GM12892 (cell line): ENCODE measurements at regions not wholly inside any gene's neighbourhood (a gene's known extent, or its start where the extent isn't known, plus 50 kb on each side); places are given as distances from the start of the nearest gene placed in this dataset.

Experiments used
- POLR2A ChIP-seq: IDR thresholded peaks from 2 replicates; pipeline ENCODE4 v1.6.1; 2011; ENCODE audit warnings: low read depth, low read length, control low read depth
- POLR2AphosphoS5 ChIP-seq: IDR thresholded peaks from 2 replicates; pipeline ENCODE4 v1.6.1; 2011; ENCODE audit warnings: low read depth, low read length, control low read depth

DNA sequence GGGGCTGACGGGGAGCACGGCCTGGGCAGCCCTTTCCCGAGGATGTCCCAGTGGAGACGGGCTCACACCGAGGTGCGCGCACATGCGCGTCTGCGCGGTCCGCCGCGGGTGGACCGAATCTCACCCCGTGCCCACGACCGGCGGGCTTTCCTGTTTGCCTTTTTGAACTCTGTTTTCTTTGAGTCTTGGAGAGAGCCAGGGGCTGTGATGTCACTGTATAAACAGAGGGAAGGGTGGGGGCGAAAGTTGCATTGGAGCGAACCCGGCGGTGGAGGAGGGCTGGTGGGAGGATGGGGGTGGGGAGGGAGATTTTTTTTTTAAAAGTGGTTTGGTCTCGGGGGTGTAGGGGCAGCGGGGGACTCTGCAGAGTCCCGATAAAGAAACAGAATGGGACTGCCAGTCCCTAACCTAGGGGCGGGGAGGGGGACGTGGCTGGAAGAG is 141.2 kb upstream of the CTAGE1 start:
- TF ChIP-seq POLR2A: no peak
- TF ChIP-seq POLR2AphosphoS5: no peak
